AG09319 (cell line): ENCODE measurements at regions not wholly inside any gene's neighbourhood (a gene's known extent, or its start where the extent isn't known, plus 50 kb on each side); places are given as distances from the start of the nearest gene placed in this dataset.

Source experiments
- DNase-seq: peaks from one replicate; pipeline ENCODE4 v3.0.0-alpha.2; 2010; ENCODE audit warnings: low read depth; ENCODE audit errors: extremely low read depth
- CTCF ChIP-seq: IDR thresholded peaks from 2 replicates; pipeline ENCODE4 v1.5.1; 2011; ENCODE audit warnings: low read depth, mild to moderate bottlenecking, inconsistent platforms, low read length, moderate library complexity

GRCh38 chr13:50277127-50277526 lies 261.9 kb downstream of the KCNRG start:
- no peak for DNase-seq

GRCh38 chr13:50277906-50278305 lies 262.7 kb downstream of the KCNRG start:
- no peak for TF ChIP-seq CTCF
- no peak for DNase-seq

More at GRCh38 chr13:50277127-50277526, 261.9 kb downstream of the KCNRG start:
- no peak for TF ChIP-seq CTCF

- TF ChIP-seq CTCF: no peak
- no peak for DNase-seq
Observed at GRCh38 chr13:50280441-50280937, 265.2 kb downstream of the KCNRG start.

- no peak for TF ChIP-seq CTCF
- no peak for DNase-seq
Observed at GRCh38 chr13:50282016-50282415, 266.8 kb downstream of the KCNRG start.

- TF ChIP-seq CTCF: no peak
- DNase-seq: no peak
Observed at GRCh38 chr13:50283017-50283416, 267.8 kb downstream of the KCNRG start.

- no peak for DNase-seq
- TF ChIP-seq CTCF: no peak
Observed at GRCh38 chr13:50284540-50284939, 269.3 kb downstream of the KCNRG start.

GRCh38 chr13:50285283-50285682 lies 270.0 kb downstream of the KCNRG start:
- no peak for DNase-seq
- no peak for TF ChIP-seq CTCF
